Uterus (tissue), 3 donors: ENCODE measurements at regions not wholly inside any gene's neighbourhood (a gene's known extent, or its start where the extent isn't known, plus 50 kb on each side); places are given as distances from the start of the nearest gene placed in this dataset.

Experiments used
- DNase-seq, 2 donors: peaks; one replicate each; pipeline ENCODE4 v3.0.0-alpha.2; 2019 to 2020
- H3K27ac ChIP-seq, 2 donors: fragments of 200-600 bp; sonication (generic); 1 replicate in 1 of 2; 2 replicates in 1 of 2; pipeline ENCODE4 v1.5.1; 2016 to 2018
- H3K27me3 ChIP-seq, 2 donors: fragments of 200-600 bp; sonication (generic); one replicate each; pipeline ENCODE4 v1.5.1; 2018 to 2019; ENCODE audit warnings: control low read depth in 1 of 2
- H3K36me3 ChIP-seq, 2 donors: fragments of 200-600 bp; sonication (generic); one replicate each; pipeline ENCODE4 v1.5.1; 2019; ENCODE audit warnings: control low read depth in 1 of 2
- H3K4me1 ChIP-seq, 2 donors: fragments of 200-600 bp; sonication (generic); one replicate each; pipeline ENCODE4 v1.5.1; 2018 to 2019; ENCODE audit warnings: control low read depth in 1 of 2
- H3K4me3 ChIP-seq, 2 donors: fragments of 200-600 bp; sonication (generic); 1 replicate in 1 of 2; 2 replicates in 1 of 2; pipeline ENCODE4 v1.5.1; 2018 to 2019; ENCODE audit warnings: mild to moderate bottlenecking in 1 of 2
- H3K9me3 ChIP-seq, 2 donors: fragments of 200-600 bp; sonication (generic); one replicate each; pipeline ENCODE4 v1.5.1; 2019; ENCODE audit warnings: control low read depth in 1 of 2
- POLR2A ChIP-seq, 2 donors: fragments of 450-650 bp; IDR thresholded peaks; one replicate each; pipeline ENCODE4 v1.6.1; 2016; ENCODE audit warnings: antibody characterized with exemption in 2 of 2, mild to moderate bottlenecking in 1 of 2, moderate library complexity in 1 of 2
- intact Hi-C: fragments of 100-400 bp; cut with DNase I; formaldehyde crosslinking; loops from one replicate; pipeline ENCODE4 v1.15.1; 2023; ENCODE audit warnings: low total_unique reads
- TF ChIP-seq, protein P1 (sequence below), 4 experiments: fragments of 200-600 bp in 2 of 4; fragments of 450-650 bp in 2 of 4; sonication (generic) in 2 of 4; IDR thresholded peaks; one replicate each; pipeline ENCODE4 v1.5.1; 2016 to 2019; ENCODE audit warnings: antibody characterized with exemption in 4 of 4, mild to moderate bottlenecking in 2 of 4, moderate library complexity in 1 of 4
- donor health status: DM: yes; HTN: yes; CAD: no.

DNA sequence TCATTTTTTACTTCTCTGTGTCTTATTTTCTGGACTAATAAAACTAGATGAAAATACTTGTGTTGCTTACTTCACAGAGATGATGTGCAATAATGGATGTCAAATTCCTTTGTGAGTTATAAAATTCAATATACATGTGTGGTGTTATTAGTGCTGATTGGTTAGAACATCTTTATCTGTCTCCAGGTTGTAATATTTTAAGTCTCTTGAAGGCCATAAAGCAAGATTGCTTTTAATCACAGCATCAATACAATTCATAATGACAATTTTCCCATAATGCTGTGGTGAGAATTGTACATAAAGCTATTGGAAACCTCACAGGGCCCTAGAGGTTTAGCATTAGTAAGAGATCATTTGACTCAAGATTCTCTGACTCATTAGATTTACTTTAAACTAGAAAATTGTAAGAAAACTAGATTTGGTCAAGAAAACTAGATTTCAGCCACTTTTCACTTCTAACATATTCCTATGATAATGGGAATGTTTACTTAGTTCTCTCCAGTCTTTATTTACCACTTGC, 963.7 kb downstream of the REEP3 start:
- no peaks in the 10 kb centered on the region for H3K27me3 ChIP-seq
- no peak overlapping the region for H3K4me3 ChIP-seq
- no peaks in the 10 kb centered on the region for H3K9me3 ChIP-seq
- DNase-seq, result no peak
- TF ChIP-seq POLR2A (IDR thresholded peaks at IDR 0.05), result no peak
- TF ChIP-seq, protein P1, sequence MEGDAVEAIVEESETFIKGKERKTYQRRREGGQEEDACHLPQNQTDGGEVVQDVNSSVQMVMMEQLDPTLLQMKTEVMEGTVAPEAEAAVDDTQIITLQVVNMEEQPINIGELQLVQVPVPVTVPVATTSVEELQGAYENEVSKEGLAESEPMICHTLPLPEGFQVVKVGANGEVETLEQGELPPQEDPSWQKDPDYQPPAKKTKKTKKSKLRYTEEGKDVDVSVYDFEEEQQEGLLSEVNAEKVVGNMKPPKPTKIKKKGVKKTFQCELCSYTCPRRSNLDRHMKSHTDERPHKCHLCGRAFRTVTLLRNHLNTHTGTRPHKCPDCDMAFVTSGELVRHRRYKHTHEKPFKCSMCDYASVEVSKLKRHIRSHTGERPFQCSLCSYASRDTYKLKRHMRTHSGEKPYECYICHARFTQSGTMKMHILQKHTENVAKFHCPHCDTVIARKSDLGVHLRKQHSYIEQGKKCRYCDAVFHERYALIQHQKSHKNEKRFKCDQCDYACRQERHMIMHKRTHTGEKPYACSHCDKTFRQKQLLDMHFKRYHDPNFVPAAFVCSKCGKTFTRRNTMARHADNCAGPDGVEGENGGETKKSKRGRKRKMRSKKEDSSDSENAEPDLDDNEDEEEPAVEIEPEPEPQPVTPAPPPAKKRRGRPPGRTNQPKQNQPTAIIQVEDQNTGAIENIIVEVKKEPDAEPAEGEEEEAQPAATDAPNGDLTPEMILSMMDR (IDR thresholded peaks at IDR 0.05), result no peak
- intact Hi-C loops, result no loop called here
- no peak overlapping the region for H3K27ac ChIP-seq
- H3K36me3 ChIP-seq, result no peaks in the 10 kb centered on the region
- H3K4me1 ChIP-seq, result no peaks in the 10 kb centered on the region

DNA sequence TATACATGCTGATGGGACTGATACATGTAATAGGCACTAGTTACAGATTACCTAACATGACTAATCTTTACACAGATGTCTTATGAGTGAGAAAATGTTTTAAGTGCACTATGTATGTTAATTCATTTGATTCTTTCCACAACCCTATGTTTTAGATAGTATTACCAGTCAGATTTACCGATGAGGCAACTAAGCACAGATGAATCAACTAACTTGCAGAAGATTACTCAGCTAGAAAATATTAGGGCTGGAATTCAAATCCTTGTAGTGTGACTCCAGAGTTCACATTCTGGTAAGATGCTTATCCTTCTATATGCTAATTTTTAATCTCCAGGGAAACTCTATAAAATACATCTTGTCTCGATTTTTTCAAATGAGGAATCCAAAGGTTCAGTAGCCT, 964.9 kb downstream of the REEP3 start:
- Histone ChIP-seq H3K4me1 (no peaks in the 10 kb centered on the region), H3K4me3 (no peak overlapping the region), H3K9me3 (no peaks in the 10 kb centered on the region), H3K36me3 (no peaks in the 10 kb centered on the region), H3K27me3 (no peaks in the 10 kb centered on the region), H3K27ac (no peak overlapping the region)
- DNase-seq, result no peak
- TF ChIP-seq, protein P1 (IDR thresholded peaks at IDR 0.05), result no peak
- no peak for TF ChIP-seq POLR2A (IDR thresholded peaks at IDR 0.05)
- intact Hi-C loops, result no loop called here

DNA sequence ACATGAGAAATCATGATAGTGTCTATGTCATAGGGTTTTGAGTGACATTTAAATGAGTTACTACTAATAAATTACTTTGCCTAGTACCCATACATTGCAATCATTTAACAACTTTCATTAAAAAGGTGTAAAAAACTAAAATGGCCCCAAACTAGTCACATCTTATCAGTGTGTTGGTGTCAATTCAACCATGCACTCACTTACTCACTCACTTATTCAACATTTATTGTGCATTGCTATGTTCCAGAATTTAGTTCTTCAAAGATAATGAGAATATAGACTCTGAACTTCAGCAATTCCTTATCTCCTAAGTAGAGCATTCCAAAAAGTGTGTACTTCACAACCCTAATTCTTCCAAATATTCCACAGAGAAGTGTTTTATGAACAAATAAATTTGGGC, 965.7 kb downstream of the REEP3 start:
- Histone ChIP-seq H3K27me3 (no peaks in the 10 kb centered on the region), H3K9me3 (no peaks in the 10 kb centered on the region), H3K27ac (no peak overlapping the region), H3K36me3 (no peaks in the 10 kb centered on the region), H3K4me1 (no peaks in the 10 kb centered on the region), H3K4me3 (no peak overlapping the region)
- DNase-seq, result no peak
- intact Hi-C loops, result no loop called here
- no peak for TF ChIP-seq POLR2A (IDR thresholded peaks at IDR 0.05)
- TF ChIP-seq, protein P1 (IDR thresholded peaks at IDR 0.05), result no peak

DNA sequence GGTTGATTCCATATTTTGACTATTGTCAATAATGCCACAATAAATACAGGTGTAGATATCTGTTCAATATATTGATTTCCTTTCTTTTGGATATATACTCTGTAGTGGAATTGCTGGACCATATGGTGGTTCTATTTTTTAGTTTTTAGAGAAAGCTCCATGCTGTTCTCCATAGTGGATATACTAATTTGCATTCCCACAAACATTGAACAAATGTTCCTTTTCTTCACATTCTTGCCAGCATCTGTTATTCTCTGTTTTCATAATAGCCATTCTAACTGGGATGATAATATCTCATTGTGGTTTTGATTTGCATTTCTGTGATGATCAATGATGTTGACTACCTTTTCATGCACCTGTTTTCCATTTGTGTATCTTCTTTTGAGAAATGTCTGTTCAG, 973.7 kb downstream of the REEP3 start:
- Histone ChIP-seq H3K27ac (no peak overlapping the region), H3K36me3 (no peaks in the 10 kb centered on the region), H3K4me1 (no peaks in the 10 kb centered on the region), H3K27me3 (no peaks in the 10 kb centered on the region), H3K4me3 (no peak overlapping the region), H3K9me3 (peaks cover 0 to 4% of the 10 kb centered on the region in 2 donors)
- no peak for DNase-seq
- TF ChIP-seq, protein P1 (IDR thresholded peaks at IDR 0.05), result no peak
- TF ChIP-seq POLR2A (IDR thresholded peaks at IDR 0.05), result no peak
- intact Hi-C loops, result no loop called here

DNA sequence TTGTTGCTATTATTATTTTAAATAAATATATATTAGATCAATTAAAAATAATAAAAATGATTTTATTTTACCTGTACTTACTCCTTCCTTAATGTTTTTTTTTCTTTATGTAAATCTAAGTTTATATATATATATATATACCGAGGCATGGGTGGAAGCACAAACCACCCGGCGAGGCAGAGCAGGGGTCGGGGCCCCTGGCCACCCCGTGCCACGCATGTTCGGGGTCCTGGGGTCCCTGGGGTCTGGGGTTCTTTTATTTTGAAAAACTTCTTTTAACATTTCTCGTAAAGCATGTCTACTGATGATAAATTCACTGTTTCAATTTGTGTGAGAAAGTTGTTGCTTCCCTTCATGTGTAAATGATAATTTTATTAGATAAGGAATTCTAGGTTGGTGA, 976.1 kb downstream of the REEP3 start:
- Histone ChIP-seq H3K27ac (no peak overlapping the region), H3K4me1 (no peaks in the 10 kb centered on the region), H3K36me3 (no peaks in the 10 kb centered on the region), H3K4me3 (no peak overlapping the region), H3K9me3 (peaks cover 0 to 4% of the 10 kb centered on the region in 2 donors), H3K27me3 (no peaks in the 10 kb centered on the region)
- intact Hi-C loops, result no loop called here
- no peak for DNase-seq
- TF ChIP-seq, protein P1 (IDR thresholded peaks at IDR 0.05), result no peak
- no peak for TF ChIP-seq POLR2A (IDR thresholded peaks at IDR 0.05)
